Fibroblast of mammary gland (primary cell): ENCODE measurements at regions not wholly inside any gene's neighbourhood (a gene's known extent, or its start where the extent isn't known, plus 50 kb on each side); places are given as distances from the start of the nearest gene placed in this dataset.

ENCODE experiments used
- DNase-seq: peaks from one replicate; pipeline ENCODE4 v3.0.0-alpha.2; 2010; ENCODE audit warnings: low read depth
- H3K4me3 ChIP-seq: 2 replicates; pipeline ENCODE4 v1.5.1; 2011; ENCODE audit warnings: low read depth, mild to moderate bottlenecking, low read length, moderate library complexity; ENCODE audit not compliant: control insufficient read depth
- CTCF ChIP-seq: conservative IDR thresholded peaks from 2 replicates; pipeline ENCODE4 v1.5.1; 2011; ENCODE audit warnings: low read depth, low read length, inconsistent platforms; ENCODE audit not compliant: control insufficient read depth, insufficient read depth

- no peak for TF ChIP-seq CTCF
- no peak overlapping the region for H3K4me3 ChIP-seq
- DNase-seq = no peak
Measured at GRCh38 chr13:50518131-50518530, 325.4 kb downstream of the DLEU7 start.

- DNase-seq = no peak
- no peak overlapping the region for H3K4me3 ChIP-seq
- TF ChIP-seq CTCF = no peak
Measured at GRCh38 chr13:50518781-50519201, 324.7 kb downstream of the DLEU7 start.

DNA sequence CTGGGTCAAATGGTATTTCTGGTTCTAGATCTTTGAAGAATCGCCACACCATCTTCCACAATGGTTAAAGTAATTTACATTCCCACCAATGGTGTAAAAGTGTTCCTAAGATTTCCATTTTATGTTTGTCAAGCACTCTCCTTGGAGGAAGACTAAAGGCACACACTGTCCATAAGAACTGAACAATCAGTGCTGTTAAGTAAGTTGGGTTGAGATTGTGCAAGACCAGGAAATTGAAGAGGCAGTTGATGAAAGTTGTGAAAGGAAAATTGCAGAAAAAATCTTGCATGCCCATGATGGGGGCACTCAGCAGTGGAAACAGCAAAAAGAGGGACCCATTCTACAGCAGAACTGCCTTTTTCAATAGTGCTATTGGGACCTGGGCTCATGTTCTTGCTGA, 323.6 kb downstream of the DLEU7 start:
- no peak overlapping the region for H3K4me3 ChIP-seq
- TF ChIP-seq CTCF = no peak
- DNase-seq = no peak

DNA sequence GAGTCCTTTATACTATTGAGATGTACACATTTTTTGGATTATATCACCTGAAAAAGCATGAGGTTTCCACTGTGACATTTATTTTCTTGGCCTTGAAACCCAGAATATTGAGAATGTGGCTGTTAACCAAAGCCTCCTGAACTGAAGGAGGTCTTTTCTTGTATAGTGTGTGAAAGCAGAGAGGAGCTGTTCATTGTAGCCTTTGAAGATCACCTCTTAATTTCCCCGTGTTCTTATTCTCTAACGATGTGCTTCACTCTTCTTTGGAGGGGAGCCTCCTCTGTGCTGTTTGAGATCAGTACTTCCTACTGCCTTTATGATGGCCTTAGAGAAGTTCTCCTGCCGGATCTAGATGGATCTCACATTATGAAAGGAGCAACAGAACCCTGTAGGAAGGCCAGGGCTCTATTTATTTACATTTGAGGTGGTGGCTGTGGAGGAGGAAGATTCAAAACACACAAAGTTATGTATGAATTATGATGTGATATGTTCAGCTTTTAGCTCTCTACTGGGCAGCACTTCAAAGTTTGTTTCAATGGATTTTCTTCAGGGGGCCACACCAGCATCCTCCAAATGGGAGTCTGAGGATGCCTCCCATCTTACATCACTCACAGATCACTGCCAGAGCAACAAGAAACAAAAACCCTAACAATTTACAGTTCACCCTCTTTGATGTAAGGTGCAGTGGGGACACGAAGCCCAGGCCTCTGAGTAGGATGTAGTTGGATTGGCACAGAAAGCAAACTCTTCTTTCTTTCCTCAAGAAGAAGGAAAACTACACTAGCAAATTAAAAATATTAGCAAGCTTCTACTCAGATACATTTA, 322.3 kb downstream of the DLEU7 start:
- H3K4me3 ChIP-seq = no peak overlapping the region
- DNase-seq = no peak
- TF ChIP-seq CTCF = no peak

- no peak for TF ChIP-seq CTCF
- no peak overlapping the region for H3K4me3 ChIP-seq
- DNase-seq = peak; percentile 61
Measured at GRCh38 chr13:50521831-50522149, 321.7 kb downstream of the DLEU7 start.

- H3K4me3 ChIP-seq = no peak overlapping the region
- no peak for TF ChIP-seq CTCF
- no peak for DNase-seq
Measured at GRCh38 chr13:50522506-50522905, 321.0 kb downstream of the DLEU7 start.
